ENCODE measurements at regions not wholly inside any gene's neighbourhood (a gene's known extent, or its start where the extent isn't known, plus 50 kb on each side); places are given as distances from the start of the nearest gene placed in this dataset.

- TF ChIP-seq EP300 (IDR thresholded peaks at IDR 0.05), result no peak
- TF ChIP-seq, protein P1, sequence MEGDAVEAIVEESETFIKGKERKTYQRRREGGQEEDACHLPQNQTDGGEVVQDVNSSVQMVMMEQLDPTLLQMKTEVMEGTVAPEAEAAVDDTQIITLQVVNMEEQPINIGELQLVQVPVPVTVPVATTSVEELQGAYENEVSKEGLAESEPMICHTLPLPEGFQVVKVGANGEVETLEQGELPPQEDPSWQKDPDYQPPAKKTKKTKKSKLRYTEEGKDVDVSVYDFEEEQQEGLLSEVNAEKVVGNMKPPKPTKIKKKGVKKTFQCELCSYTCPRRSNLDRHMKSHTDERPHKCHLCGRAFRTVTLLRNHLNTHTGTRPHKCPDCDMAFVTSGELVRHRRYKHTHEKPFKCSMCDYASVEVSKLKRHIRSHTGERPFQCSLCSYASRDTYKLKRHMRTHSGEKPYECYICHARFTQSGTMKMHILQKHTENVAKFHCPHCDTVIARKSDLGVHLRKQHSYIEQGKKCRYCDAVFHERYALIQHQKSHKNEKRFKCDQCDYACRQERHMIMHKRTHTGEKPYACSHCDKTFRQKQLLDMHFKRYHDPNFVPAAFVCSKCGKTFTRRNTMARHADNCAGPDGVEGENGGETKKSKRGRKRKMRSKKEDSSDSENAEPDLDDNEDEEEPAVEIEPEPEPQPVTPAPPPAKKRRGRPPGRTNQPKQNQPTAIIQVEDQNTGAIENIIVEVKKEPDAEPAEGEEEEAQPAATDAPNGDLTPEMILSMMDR (IDR thresholded peaks at IDR 0.05), result peak in 3 of 4 experiments; percentile 59 to 72 (median 64)
- H3K27me3 ChIP-seq, result no peaks in the 10 kb centered on the region
- H3K9me3 ChIP-seq, result no peaks in the 10 kb centered on the region
- peaks cover 0 to 9% (median 0%) of the 10 kb centered on the region in 3 donors for H3K4me1 ChIP-seq
- 21 to 33% methylated on average over 6 to 7 of the region's 7 CpGs for WGBS, 2 donors (ENCODE audit: low coverage in 1 of 2)
- H3K36me3 ChIP-seq, result no peaks in the 10 kb centered on the region
- no peak overlapping the region for H3K4me3 ChIP-seq
- no peak overlapping the region for H3K27ac ChIP-seq
- ATAC-seq, result peak; percentile 43
Measured at GRCh38 chr3:115217678-115218451, 70.8 kb upstream of the ZBTB20 start.

- H3K27me3 ChIP-seq, result no peaks in the 10 kb centered on the region
- 56% methylated on average over 1 of the region's 1 CpG for WGBS, 2 donors (ENCODE audit: low coverage in 1 of 2)
- no peaks in the 10 kb centered on the region for H3K36me3 ChIP-seq
- no peaks in the 10 kb centered on the region for H3K9me3 ChIP-seq
- no peak overlapping the region for H3K4me3 ChIP-seq
- H3K4me1 ChIP-seq, result peaks cover 0 to 9% (median 0%) of the 10 kb centered on the region in 3 donors
- H3K27ac ChIP-seq, result no peak overlapping the region
- ATAC-seq, result no peak
- TF ChIP-seq POLR2A (IDR thresholded peaks at IDR 0.05), result no peak
- TF ChIP-seq, protein P1 (IDR thresholded peaks at IDR 0.05), result no peak
- TF ChIP-seq EP300 (IDR thresholded peaks at IDR 0.05), result no peak
- TF ChIP-seq POLR2AphosphoS5 (IDR thresholded peaks at IDR 0.05), result no peak
Measured at GRCh38 chr3:115218859-115219258, 71.8 kb upstream of the ZBTB20 start.

GRCh38 chr3:115224687-115225086, 77.6 kb upstream of the ZBTB20 start:
- Histone ChIP-seq H3K27me3 (no peaks in the 10 kb centered on the region), H3K4me1 (no peaks in the 10 kb centered on the region), H3K9me3 (no peaks in the 10 kb centered on the region), H3K4me3 (no peak overlapping the region), H3K36me3 (no peaks in the 10 kb centered on the region), H3K27ac (no peak overlapping the region)
- no peak for ATAC-seq
- 73% methylated on average over 1 of the region's 1 CpG; no CpG with 5 or more reads in 1 of the 2 donors for WGBS, 2 donors (ENCODE audit: low coverage in 1 of 2)
- TF ChIP-seq EP300 (IDR thresholded peaks at IDR 0.05), result no peak
- TF ChIP-seq POLR2AphosphoS5 (IDR thresholded peaks at IDR 0.05), result no peak
- no peak for TF ChIP-seq POLR2A (IDR thresholded peaks at IDR 0.05)
- TF ChIP-seq, protein P1 (IDR thresholded peaks at IDR 0.05), result no peak

DNA sequence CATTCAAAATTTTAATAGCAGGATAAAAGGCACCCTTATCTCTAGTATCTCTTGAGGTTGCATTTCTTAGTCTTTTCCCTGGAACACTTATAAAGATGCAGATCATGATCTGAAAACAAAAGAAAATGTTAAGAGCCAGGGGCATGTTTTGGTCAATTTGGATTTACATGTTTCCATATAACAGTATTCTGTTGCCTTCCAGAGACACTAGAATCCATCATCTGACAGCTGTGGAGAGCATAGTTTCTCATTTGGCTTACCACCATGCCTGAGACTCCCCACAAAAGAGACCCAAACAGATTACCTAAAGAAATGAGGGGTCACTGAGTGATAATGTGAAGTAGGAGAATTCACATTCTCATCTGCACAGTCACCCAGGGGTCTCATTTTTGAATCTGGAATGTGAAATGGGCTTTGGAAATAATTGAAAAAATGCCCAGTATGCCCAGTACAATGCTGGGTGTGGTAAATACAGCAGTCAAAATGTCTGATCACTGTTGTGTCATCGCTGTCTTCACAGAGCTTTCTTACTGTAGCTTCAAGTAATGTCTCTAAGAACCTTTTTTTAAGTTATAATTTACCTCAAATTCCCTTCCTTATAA, 79.9 kb upstream of the ZBTB20 start:
- no peaks in the 10 kb centered on the region for H3K36me3 ChIP-seq
- 86 to 92% methylated on average over 1 of the region's 1 CpG for WGBS, 2 donors (ENCODE audit: low coverage in 1 of 2)
- H3K4me1 ChIP-seq, result no peaks in the 10 kb centered on the region
- no peak overlapping the region for H3K4me3 ChIP-seq
- H3K27ac ChIP-seq, result no peak overlapping the region
- no peaks in the 10 kb centered on the region for H3K27me3 ChIP-seq
- no peak for ATAC-seq
- TF ChIP-seq POLR2A (IDR thresholded peaks at IDR 0.05) (no peak), POLR2AphosphoS5 (IDR thresholded peaks at IDR 0.05) (no peak), EP300 (IDR thresholded peaks at IDR 0.05) (no peak)
- TF ChIP-seq, protein P1 (IDR thresholded peaks at IDR 0.05), result no peak
- H3K9me3 ChIP-seq, result no peaks in the 10 kb centered on the region

DNA sequence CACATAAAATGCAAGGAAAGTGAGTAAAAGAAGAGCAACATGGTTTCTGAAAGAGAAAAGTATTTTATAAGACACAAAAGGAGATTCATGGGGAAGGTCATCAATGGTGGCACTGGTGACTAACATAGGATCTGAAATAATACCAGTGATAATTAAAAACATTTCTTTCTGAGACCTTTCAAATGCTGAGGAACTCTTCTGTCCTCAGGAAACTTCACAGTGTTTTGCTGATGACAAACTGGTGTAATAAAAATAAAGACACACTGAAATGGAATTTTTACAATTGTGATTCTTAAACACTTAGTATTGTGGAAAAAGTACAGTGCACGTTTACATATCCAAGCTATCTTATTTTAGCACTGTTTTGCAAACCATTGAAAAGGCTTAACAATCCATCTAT, 80.4 kb upstream of the ZBTB20 start:
- no peak overlapping the region for H3K4me3 ChIP-seq
- H3K36me3 ChIP-seq, result no peaks in the 10 kb centered on the region
- H3K9me3 ChIP-seq, result no peaks in the 10 kb centered on the region
- TF ChIP-seq POLR2AphosphoS5 (IDR thresholded peaks at IDR 0.05) (no peak), EP300 (IDR thresholded peaks at IDR 0.05) (no peak), POLR2A (IDR thresholded peaks at IDR 0.05) (no peak)
- TF ChIP-seq, protein P1 (IDR thresholded peaks at IDR 0.05), result no peak
- no peak overlapping the region for H3K27ac ChIP-seq
- 58% methylated on average over 1 of the region's 1 CpG for WGBS, 2 donors (ENCODE audit: low coverage in 1 of 2)
- no peaks in the 10 kb centered on the region for H3K4me1 ChIP-seq
- no peaks in the 10 kb centered on the region for H3K27me3 ChIP-seq
- no peak for ATAC-seq
